Suprapubic skin (tissue), 4 donors: ENCODE measurements at regions not wholly inside any gene's neighbourhood (a gene's known extent, or its start where the extent isn't known, plus 50 kb on each side); places are given as distances from the start of the nearest gene placed in this dataset.

Experiments
- CTCF ChIP-seq, 2 donors: fragments of 200-600 bp in 1 of 2; fragments of 450-650 bp in 1 of 2; sonication (generic) in 1 of 2; IDR thresholded peaks; one replicate each; pipeline ENCODE4 v1.5.1; 2016 to 2019; ENCODE audit warnings: antibody characterized with exemption in 2 of 2, mild to moderate bottlenecking in 1 of 2, moderate library complexity in 1 of 2
- EP300 ChIP-seq: sonication (generic); formaldehyde crosslinking; IDR thresholded peaks from one replicate; pipeline ENCODE4 v1.6.1; 2017; ENCODE audit warnings: antibody characterized with exemption
- POLR2A ChIP-seq, 2 donors: fragments of 450-650 bp; IDR thresholded peaks; one replicate each; pipeline ENCODE4 v1.6.1; 2017; ENCODE audit warnings: antibody characterized with exemption in 2 of 2, mild to moderate bottlenecking in 2 of 2, moderate library complexity in 2 of 2
- POLR2AphosphoS5 ChIP-seq, 3 donors: sonication (generic); formaldehyde crosslinking; IDR thresholded peaks; one replicate each; pipeline ENCODE4 v1.6.1; 2017; ENCODE audit warnings: antibody characterized with exemption in 3 of 3

- TF ChIP-seq CTCF (IDR thresholded peaks at IDR 0.05), result no peak
- no peak for TF ChIP-seq POLR2A (IDR thresholded peaks at IDR 0.05)
- no peak for TF ChIP-seq EP300
- TF ChIP-seq POLR2AphosphoS5 (IDR thresholded peaks at IDR 0.05), result no peak
These were observed 134.5 kb downstream of the MED10 start for GRCh38 chr5:6243706-6244338.
